ENCODE measurements at regions not wholly inside any gene's neighbourhood (a gene's known extent, or its start where the extent isn't known, plus 50 kb on each side); places are given as distances from the start of the nearest gene placed in this dataset.

GRCh38 chr7:86956567-86956966 is 102.9 kb downstream of the ELAPOR2 start:
- H3K36me3 ChIP-seq (ENCODE audit: low read depth) = no peaks in the 10 kb centered on the region
- TF ChIP-seq CTCF (IDR thresholded peaks at IDR 0.05) = no peak
- DNase-seq = no peak
- H3K4me1 ChIP-seq (ENCODE audit: low read depth) = no peaks in the 10 kb centered on the region
- H3K4me3 ChIP-seq = no peak overlapping the region
- intact Hi-C loops (cut with DNase I, micrococcal nuclease) = no loop called here
- no peak for ATAC-seq
- no peaks in the 10 kb centered on the region for H3K9me3 ChIP-seq

DNA sequence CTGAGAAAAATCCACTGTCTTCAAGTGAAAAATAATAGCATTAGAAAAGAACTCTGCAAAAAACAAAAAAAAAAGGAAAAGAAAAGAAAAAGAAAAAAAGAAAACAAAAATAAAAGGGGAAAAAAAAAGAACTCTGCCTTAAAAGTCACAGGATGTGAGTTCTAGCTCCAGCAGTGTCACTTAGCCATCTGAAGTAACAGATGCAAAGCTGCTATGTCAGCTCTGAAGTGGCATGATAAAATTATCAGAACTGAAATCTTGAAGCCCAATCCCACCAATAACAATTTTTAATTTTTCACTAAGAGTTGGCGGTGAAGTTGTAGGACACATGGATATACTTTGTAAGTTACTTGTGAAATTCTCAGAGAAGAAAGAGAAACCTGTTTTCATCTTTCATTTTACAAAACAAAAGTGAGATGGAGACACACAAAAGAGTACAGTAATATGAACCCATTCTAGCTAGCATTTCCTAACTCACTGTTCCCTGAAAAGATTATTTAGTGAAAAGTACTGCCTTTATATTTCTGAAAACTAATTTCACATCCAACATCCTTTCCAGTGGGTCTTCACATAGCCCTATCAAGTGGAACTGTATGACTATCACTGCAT is 103.5 kb downstream of the ELAPOR2 start:
- no peaks in the 10 kb centered on the region for H3K36me3 ChIP-seq (ENCODE audit: low read depth)
- intact Hi-C loops (cut with DNase I, micrococcal nuclease) = no loop called here
- DNase-seq (no peak), ATAC-seq (no peak)
- no peak for TF ChIP-seq CTCF (IDR thresholded peaks at IDR 0.05)
- H3K4me1 ChIP-seq (ENCODE audit: low read depth) = no peaks in the 10 kb centered on the region
- no peak overlapping the region for H3K4me3 ChIP-seq
- H3K9me3 ChIP-seq = no peaks in the 10 kb centered on the region

GRCh38 chr7:86954971-86955370 is 104.5 kb downstream of the ELAPOR2 start:
- Histone ChIP-seq H3K4me3 (no peak overlapping the region), H3K4me1 (ENCODE audit: low read depth) (no peaks in the 10 kb centered on the region), H3K9me3 (no peaks in the 10 kb centered on the region), H3K36me3 (ENCODE audit: low read depth) (no peaks in the 10 kb centered on the region)
- ATAC-seq (no peak), DNase-seq (no peak)
- TF ChIP-seq CTCF (IDR thresholded peaks at IDR 0.05) = no peak
- intact Hi-C loops (cut with DNase I, micrococcal nuclease) = no loop called here

DNA sequence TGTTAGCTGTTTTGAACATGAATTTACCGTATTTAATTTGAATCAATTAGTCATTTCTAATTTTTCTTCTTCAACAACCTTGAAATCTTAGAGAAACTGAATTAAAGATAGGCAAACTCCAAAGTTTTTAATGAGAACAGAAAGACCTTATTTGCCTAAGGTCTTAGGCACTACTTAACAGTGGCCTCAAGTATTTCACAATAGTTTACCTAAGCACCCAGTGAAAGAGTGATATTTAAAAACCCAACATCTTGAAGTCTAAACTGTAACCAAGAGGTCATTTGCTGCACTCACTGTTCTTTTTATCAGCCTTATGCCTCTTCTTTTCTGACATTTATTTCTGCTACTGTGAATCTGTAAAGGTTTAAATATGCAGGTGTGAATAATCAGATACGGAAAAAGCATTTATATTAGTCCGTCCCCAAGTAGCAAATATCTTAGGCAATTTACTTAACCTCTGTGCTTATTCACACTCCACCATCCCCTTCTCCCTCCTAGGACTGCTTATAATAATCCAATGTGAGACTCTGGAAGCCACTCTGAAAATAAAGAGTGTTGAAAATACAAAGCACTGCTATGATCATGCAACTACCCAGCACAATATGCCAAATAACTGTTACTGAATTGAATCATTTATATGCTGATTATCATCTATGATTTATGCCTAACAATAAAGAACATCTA is 105.7 kb downstream of the ELAPOR2 start:
- intact Hi-C loops (cut with DNase I, micrococcal nuclease) = no loop called here
- no peaks in the 10 kb centered on the region for H3K4me1 ChIP-seq (ENCODE audit: low read depth)
- H3K9me3 ChIP-seq = no peaks in the 10 kb centered on the region
- no peaks in the 10 kb centered on the region for H3K36me3 ChIP-seq (ENCODE audit: low read depth)
- DNase-seq (no peak), ATAC-seq (no peak)
- no peak for TF ChIP-seq CTCF (IDR thresholded peaks at IDR 0.05)
- H3K4me3 ChIP-seq = no peak overlapping the region

DNA sequence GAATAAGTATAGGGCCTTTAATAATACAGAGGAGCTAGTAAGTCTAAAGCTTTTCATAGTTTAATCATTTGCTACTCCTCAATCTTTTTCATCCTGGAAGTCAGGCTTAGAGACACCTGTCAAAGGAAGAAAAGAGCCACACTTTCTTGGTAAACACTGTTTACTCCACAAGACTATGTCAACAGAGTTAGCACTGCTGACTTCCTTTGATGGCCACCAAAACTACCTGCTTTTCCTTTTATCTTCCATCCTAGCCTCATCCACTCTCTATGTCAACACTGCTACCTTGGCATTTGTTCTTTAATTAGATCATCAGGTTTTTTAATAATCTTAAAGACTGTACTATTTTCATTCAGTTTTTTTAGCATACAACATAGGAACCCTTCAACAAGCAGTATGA is 106.2 kb downstream of the ELAPOR2 start:
- Histone ChIP-seq H3K36me3 (ENCODE audit: low read depth) (no peaks in the 10 kb centered on the region), H3K4me3 (no peak overlapping the region), H3K9me3 (no peaks in the 10 kb centered on the region), H3K4me1 (ENCODE audit: low read depth) (no peaks in the 10 kb centered on the region)
- ATAC-seq (no peak), DNase-seq (no peak)
- intact Hi-C loops (cut with DNase I, micrococcal nuclease) = no loop called here
- TF ChIP-seq CTCF (IDR thresholded peaks at IDR 0.05) = no peak
